Panc1 (cell line): ENCODE measurements at regions not wholly inside any gene's neighbourhood (a gene's known extent, or its start where the extent isn't known, plus 50 kb on each side); places are given as distances from the start of the nearest gene placed in this dataset.

Experiments
- ATAC-seq: fragments of 200-7000 bp; cut with Tn5 transposase; 2 replicates; pipeline ENCODE4 v1.9.1; 2020; ENCODE audit warnings: mild to moderate bottlenecking, moderate library complexity
- BruUV-seq: library from RNA; stranded (reverse); fragments of 400-500 nt; replicated peaks from 2 replicates; lab custom pipeline; 2021; lab: Mats Ljungman, UMichigan
- CTCF ChIA-PET: fragments of 300-600 bp; sonication (Branson Sonifier 250); formaldehyde crosslinking; loops from one replicate; lab custom pipeline; 2022; ENCODE audit warnings: antibody characterized with exemption; lab: Charles Lee
- POLR2A ChIA-PET: fragments of 300-600 bp; sonication (Branson Sonifier 250); formaldehyde crosslinking; loops from one replicate; lab custom pipeline; 2022; ENCODE audit warnings: antibody characterized with exemption; lab: Charles Lee
- DNase-seq: peaks from one replicate; pipeline ENCODE4 v3.0.0-alpha.2; 2010; ENCODE audit warnings: low read depth, low spot score
- H3K27ac ChIP-seq: 2 replicates; pipeline ENCODE4 v1.5.1; 2011; ENCODE audit warnings: mild to moderate bottlenecking, low read length, inconsistent platforms
- H3K27me3 ChIP-seq: fragments of 200-500 bp; sonication (Bioruptor generic); 2 replicates; pipeline ENCODE4 v1.6.0; 2014; ENCODE audit warnings: low read length, inconsistent platforms; ENCODE audit not compliant: control insufficient read depth, insufficient read depth
- H3K36me3 ChIP-seq: fragments of 200-500 bp; sonication (Bioruptor generic); 2 replicates; pipeline ENCODE4 v1.5.1; 2014; ENCODE audit warnings: inconsistent platforms, mild to moderate bottlenecking, low read length, moderate library complexity; ENCODE audit not compliant: control insufficient read depth, insufficient read depth
- H3K4me1 ChIP-seq: 2 replicates; pipeline ENCODE4 v1.5.1; 2011; ENCODE audit warnings: inconsistent platforms, mild to moderate bottlenecking, low read length, moderate library complexity; ENCODE audit not compliant: control insufficient read depth, insufficient read depth
- H3K4me3 ChIP-seq, 2 experiments: 2 replicates each; pipeline ENCODE4 v1.5.1; 2011 to 2012; ENCODE audit warnings: low read depth in 2 of 2, low read length in 2 of 2, mild to moderate bottlenecking in 2 of 2, inconsistent platforms in 1 of 2, moderate library complexity in 1 of 2
- H3K9me3 ChIP-seq: fragments of 200-500 bp; sonication (Bioruptor generic); 2 replicates; pipeline ENCODE4 v1.5.1; 2014; ENCODE audit warnings: low read depth, mild to moderate bottlenecking, inconsistent platforms, low read length, moderate library complexity; ENCODE audit not compliant: control insufficient read depth, insufficient read depth
- CTCF ChIP-seq: fragments of 450-650 bp; IDR thresholded peaks from 2 replicates; pipeline ENCODE4 v1.5.1; 2017; ENCODE audit warnings: mild to moderate bottlenecking
- POLR2AphosphoS5 ChIP-seq: IDR thresholded peaks from 2 replicates; pipeline ENCODE4 v1.6.1; 2012; ENCODE audit warnings: mild to moderate bottlenecking, low read depth, low read length, moderate library complexity
- REST ChIP-seq, 2 experiments: IDR thresholded peaks; 2 replicates each; pipeline ENCODE4 v1.6.1; 2011 to 2012; ENCODE audit warnings: low read depth in 2 of 2, control low read depth in 1 of 2, low read length in 1 of 2, mild to moderate bottlenecking in 1 of 2, moderate library complexity in 1 of 2; ENCODE audit not compliant: insufficient read depth in 1 of 2
- SIN3A ChIP-seq: IDR thresholded peaks from 2 replicates; pipeline ENCODE4 v1.6.1; 2012; ENCODE audit warnings: low read depth, mild to moderate bottlenecking, low read length, moderate library complexity, borderline replicate concordance; ENCODE audit not compliant: insufficient read depth
- TCF7L2 ChIP-seq: IDR thresholded peaks from 2 replicates; pipeline ENCODE4 v1.6.1; 2011; ENCODE audit warnings: mild to moderate bottlenecking, low read depth, low read length, inconsistent platforms
- in situ Hi-C: cut with HindIII; loops from 2 replicates; pipeline ENCODE4 v1.10.0; 2016; ENCODE audit warnings: low sequenced_read_pairs, low pct_unique_long_range_greater_than_20kb
- intact Hi-C: fragments of 100-400 bp; cut with micrococcal nuclease; formaldehyde crosslinking; loops from one replicate; pipeline ENCODE4 v1.10.0; 2022; ENCODE audit not compliant: unreplicated experiment

- H3K27ac ChIP-seq, result no peak overlapping the region
- no peaks in the 10 kb centered on the region for H3K27me3 ChIP-seq
- no peaks in the 10 kb centered on the region for H3K36me3 ChIP-seq
- intact Hi-C loops, result no loop called here
- ChIA-PET POLR2A (no interaction called here), CTCF (no interaction called here)
- H3K9me3 ChIP-seq, result no peaks in the 10 kb centered on the region
- TF ChIP-seq REST (IDR thresholded peaks at IDR 0.05; ENCODE audit: insufficient read depth in 1 of 2, low read depth in 2 of 2, low read length in 1 of 2) (no peak), SIN3A (no peak), POLR2AphosphoS5 (no peak), CTCF (no peak), TCF7L2 (no peak)
- no peaks in the 10 kb centered on the region for H3K4me1 ChIP-seq
- H3K4me3 ChIP-seq, result no peak overlapping the region
- BruUV-seq, result no TSS peak
- in situ Hi-C loops, result no loop called here
- ATAC-seq, result no peak
- DNase-seq, result no peak
Measured at GRCh38 chr13:84641491-84641890, 759.2 kb upstream of the SLITRK1 start.

GRCh38 chr13:84640691-84641090 lies 758.4 kb upstream of the SLITRK1 start:
- no peaks in the 10 kb centered on the region for H3K4me1 ChIP-seq
- no peaks in the 10 kb centered on the region for H3K36me3 ChIP-seq
- H3K4me3 ChIP-seq, result no peak overlapping the region
- TF ChIP-seq TCF7L2, result no peak
- TF ChIP-seq SIN3A, result no peak
- CTCF ChIA-PET, result no interaction called here
- in situ Hi-C loops, result no loop called here
- DNase-seq (no peak), ATAC-seq (no peak)
- H3K27me3 ChIP-seq, result no peaks in the 10 kb centered on the region
- POLR2A ChIA-PET, result no interaction called here
- H3K9me3 ChIP-seq, result no peaks in the 10 kb centered on the region
- no peak overlapping the region for H3K27ac ChIP-seq
- no TSS peak for BruUV-seq
- intact Hi-C loops, result no loop called here

- H3K27me3 ChIP-seq, result no peaks in the 10 kb centered on the region
- H3K27ac ChIP-seq, result no peak overlapping the region
- DNase-seq (no peak), ATAC-seq (no peak)
- in situ Hi-C loops, result no loop called here
- POLR2A ChIA-PET, result no interaction called here
- H3K9me3 ChIP-seq, result no peaks in the 10 kb centered on the region
- intact Hi-C loops, result no loop called here
- BruUV-seq, result no TSS peak
- TF ChIP-seq SIN3A, result no peak
- H3K4me3 ChIP-seq, result no peak overlapping the region
- H3K36me3 ChIP-seq, result no peaks in the 10 kb centered on the region
- no peaks in the 10 kb centered on the region for H3K4me1 ChIP-seq
- CTCF ChIA-PET, result no interaction called here
Measured at GRCh38 chr13:84630476-84630875, 748.2 kb upstream of the SLITRK1 start.
